Inflammatory macrophage treated with lipopolysaccharide for 1 hour (primary cell): ENCODE measurements at regions not wholly inside any gene's neighbourhood (a gene's known extent, or its start where the extent isn't known, plus 50 kb on each side); places are given as distances from the start of the nearest gene placed in this dataset.
"Not testable (repeated sequence)": the region's sequence is repeated elsewhere in the genome, so short reads cannot be mapped to it uniquely, and the experiment has no call there.

ENCODE experiments used
- DNase-seq, 2 donors: peaks; one replicate each; pipeline ENCODE4 v3.0.0-alpha.2; 2020 to 2022

- not testable (repeated sequence) for DNase-seq
Measured at GRCh38 chr4:115178687-115179086, 65.3 kb upstream of the NDST4 start.

GRCh38 chr4:115171220-115171619 lies 57.8 kb upstream of the NDST4 start:
- DNase-seq, result no peak

- peak in 1 of 2 donors; percentile 8 for DNase-seq
Measured at GRCh38 chr4:115165503-115165902, 52.1 kb upstream of the NDST4 start.
